ENCODE measurements at regions not wholly inside any gene's neighbourhood (a gene's known extent, or its start where the extent isn't known, plus 50 kb on each side); places are given as distances from the start of the nearest gene placed in this dataset.

DNA sequence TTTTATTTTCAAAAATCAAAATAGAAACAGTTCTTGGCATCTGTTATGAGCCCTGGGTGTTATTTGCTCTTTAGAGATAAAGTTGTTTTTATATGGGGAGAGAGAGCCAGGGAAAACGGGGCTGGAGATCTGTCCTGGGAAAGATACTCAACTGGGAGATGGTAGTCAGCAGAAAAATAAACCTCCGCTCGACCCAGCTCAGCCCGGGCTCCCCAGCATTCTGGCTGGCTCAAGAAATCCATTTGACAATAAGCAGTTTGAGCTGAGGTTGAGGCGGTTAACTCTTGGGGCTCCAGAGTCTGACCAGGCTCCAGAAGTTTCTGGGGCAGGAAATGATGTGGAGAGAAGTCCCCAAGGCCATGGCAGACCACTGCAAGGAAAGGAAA, 151.9 kb downstream of the IRX5 start:
- no peaks in the 10 kb centered on the region for H3K36me3 ChIP-seq (ENCODE audit: control insufficient read depth, insufficient read depth, low read length)
- no peak overlapping the region for H3K4me3 ChIP-seq (ENCODE audit: low read length)
- no peaks in the 10 kb centered on the region for H3K4me1 ChIP-seq (ENCODE audit: control insufficient read depth, insufficient read depth, low read length)
- no peaks in the 10 kb centered on the region for H3K27me3 ChIP-seq (ENCODE audit: control insufficient read depth, insufficient read depth, low read length)
- no peak for DNase-seq
- H3K9me3 ChIP-seq (ENCODE audit: control insufficient read depth, low read depth, low read length) = no peaks in the 10 kb centered on the region
- no peak overlapping the region for H3K27ac ChIP-seq (ENCODE audit: low read length)
- 0% methylated on average over 1 of the region's 5 CpGs for WGBS (ENCODE audit: insufficient coverage, low lambda C conversion rate)

- Histone ChIP-seq H3K4me3 (ENCODE audit: low read length) (no peak overlapping the region), H3K4me1 (ENCODE audit: control insufficient read depth, insufficient read depth, low read length) (no peaks in the 10 kb centered on the region), H3K27ac (ENCODE audit: low read length) (no peak overlapping the region), H3K36me3 (ENCODE audit: control insufficient read depth, insufficient read depth, low read length) (no peaks in the 10 kb centered on the region), H3K9me3 (ENCODE audit: control insufficient read depth, low read depth, low read length) (no peaks in the 10 kb centered on the region), H3K27me3 (ENCODE audit: control insufficient read depth, insufficient read depth, low read length) (no peaks in the 10 kb centered on the region)
- DNase-seq = no peak
- no CpG with 5 or more reads among the region's 5 CpGs for WGBS (ENCODE audit: insufficient coverage, low lambda C conversion rate)
These were observed 152.4 kb downstream of the IRX5 start for GRCh38 chr16:55083052-55083451.

DNA sequence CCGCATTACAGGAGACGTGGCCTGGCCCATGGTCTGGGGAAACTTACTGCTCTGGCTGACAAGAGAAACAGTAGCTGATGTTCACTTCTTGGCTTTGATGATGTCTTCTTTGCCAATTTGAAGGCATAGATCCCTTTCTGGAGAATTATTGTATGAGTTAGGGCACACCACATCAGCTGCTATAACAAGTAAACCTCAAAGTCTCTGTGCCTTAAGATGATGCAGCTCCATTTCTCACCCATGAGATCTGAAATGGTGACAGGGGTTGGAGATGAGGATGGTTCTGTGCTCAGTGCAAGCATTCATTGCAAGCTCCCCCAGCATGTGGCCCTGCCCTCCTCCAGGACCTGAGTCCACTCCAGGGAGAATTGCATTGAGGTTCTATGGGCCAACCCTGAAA, 157.4 kb downstream of the IRX5 start:
- Histone ChIP-seq H3K9me3 (ENCODE audit: control insufficient read depth, low read depth, low read length) (no peaks in the 10 kb centered on the region), H3K27ac (ENCODE audit: low read length) (no peak overlapping the region), H3K4me1 (ENCODE audit: control insufficient read depth, insufficient read depth, low read length) (no peaks in the 10 kb centered on the region), H3K27me3 (ENCODE audit: control insufficient read depth, insufficient read depth, low read length) (no peaks in the 10 kb centered on the region), H3K4me3 (ENCODE audit: low read length) (no peak overlapping the region), H3K36me3 (ENCODE audit: control insufficient read depth, insufficient read depth, low read length) (no peaks in the 10 kb centered on the region)
- no peak for DNase-seq
- no CpG with 5 or more reads among the region's 2 CpGs for WGBS (ENCODE audit: insufficient coverage, low lambda C conversion rate)

DNA sequence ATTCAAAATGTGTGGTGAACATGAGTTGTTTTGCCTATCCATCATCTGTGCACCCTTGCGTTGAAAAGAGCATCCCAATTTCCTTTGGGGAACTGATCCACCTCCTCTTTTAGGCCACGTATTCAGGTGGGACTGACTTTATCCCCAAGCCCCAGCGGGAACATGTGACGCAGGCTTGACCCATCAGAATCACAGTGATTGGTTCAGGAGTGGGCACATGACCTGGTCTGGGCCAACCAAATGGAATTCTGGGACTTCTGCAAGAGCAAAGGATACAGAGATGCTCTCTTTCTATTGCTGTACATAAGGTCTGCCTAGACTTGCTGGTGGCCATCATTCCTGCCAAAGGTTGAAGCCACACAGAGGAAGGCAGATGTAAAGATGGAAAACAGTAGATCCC, 158.9 kb downstream of the IRX5 start:
- Histone ChIP-seq H3K9me3 (ENCODE audit: control insufficient read depth, low read depth, low read length) (no peaks in the 10 kb centered on the region), H3K4me1 (ENCODE audit: control insufficient read depth, insufficient read depth, low read length) (no peaks in the 10 kb centered on the region), H3K36me3 (ENCODE audit: control insufficient read depth, insufficient read depth, low read length) (no peaks in the 10 kb centered on the region), H3K4me3 (ENCODE audit: low read length) (no peak overlapping the region), H3K27me3 (ENCODE audit: control insufficient read depth, insufficient read depth, low read length) (no peaks in the 10 kb centered on the region), H3K27ac (ENCODE audit: low read length) (no peak overlapping the region)
- WGBS (ENCODE audit: insufficient coverage, low lambda C conversion rate) = no CpG with 5 or more reads among the region's 4 CpGs
- no peak for DNase-seq

- Histone ChIP-seq H3K27me3 (ENCODE audit: control insufficient read depth, insufficient read depth, low read length) (no peaks in the 10 kb centered on the region), H3K36me3 (ENCODE audit: control insufficient read depth, insufficient read depth, low read length) (no peaks in the 10 kb centered on the region), H3K27ac (ENCODE audit: low read length) (no peak overlapping the region), H3K4me1 (ENCODE audit: control insufficient read depth, insufficient read depth, low read length) (no peaks in the 10 kb centered on the region), H3K9me3 (ENCODE audit: control insufficient read depth, low read depth, low read length) (no peaks in the 10 kb centered on the region), H3K4me3 (ENCODE audit: low read length) (no peak overlapping the region)
- DNase-seq = no peak
- no CpG with 5 or more reads among the region's 24 CpGs for WGBS (ENCODE audit: insufficient coverage, low lambda C conversion rate)
These were observed 160.7 kb downstream of the IRX5 start for GRCh38 chr16:55091213-55091870.

DNA sequence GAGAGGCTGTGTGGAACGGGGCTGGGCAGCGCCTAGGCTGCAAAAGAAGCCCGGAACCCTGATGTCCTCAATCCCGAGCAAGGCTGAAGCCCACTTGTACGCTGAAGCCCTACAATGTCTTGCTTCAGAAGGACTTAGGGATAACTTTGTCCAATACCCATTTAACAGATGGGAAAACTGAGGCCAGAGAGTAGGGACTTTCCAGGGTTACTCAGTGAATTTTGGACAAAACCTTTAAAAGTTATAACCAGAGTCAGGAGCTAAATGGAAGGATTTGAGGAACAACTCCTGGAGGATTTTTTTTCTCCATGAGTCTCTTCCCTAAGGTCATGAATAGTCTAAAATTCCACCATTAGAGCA, 161.2 kb downstream of the IRX5 start:
- Histone ChIP-seq H3K4me3 (ENCODE audit: low read length) (no peak overlapping the region), H3K27me3 (ENCODE audit: control insufficient read depth, insufficient read depth, low read length) (no peaks in the 10 kb centered on the region), H3K36me3 (ENCODE audit: control insufficient read depth, insufficient read depth, low read length) (no peaks in the 10 kb centered on the region), H3K4me1 (ENCODE audit: control insufficient read depth, insufficient read depth, low read length) (no peaks in the 10 kb centered on the region), H3K9me3 (ENCODE audit: control insufficient read depth, low read depth, low read length) (no peaks in the 10 kb centered on the region), H3K27ac (ENCODE audit: low read length) (no peak overlapping the region)
- no peak for DNase-seq
- WGBS (ENCODE audit: insufficient coverage, low lambda C conversion rate) = no CpG with 5 or more reads among the region's 5 CpGs

DNA sequence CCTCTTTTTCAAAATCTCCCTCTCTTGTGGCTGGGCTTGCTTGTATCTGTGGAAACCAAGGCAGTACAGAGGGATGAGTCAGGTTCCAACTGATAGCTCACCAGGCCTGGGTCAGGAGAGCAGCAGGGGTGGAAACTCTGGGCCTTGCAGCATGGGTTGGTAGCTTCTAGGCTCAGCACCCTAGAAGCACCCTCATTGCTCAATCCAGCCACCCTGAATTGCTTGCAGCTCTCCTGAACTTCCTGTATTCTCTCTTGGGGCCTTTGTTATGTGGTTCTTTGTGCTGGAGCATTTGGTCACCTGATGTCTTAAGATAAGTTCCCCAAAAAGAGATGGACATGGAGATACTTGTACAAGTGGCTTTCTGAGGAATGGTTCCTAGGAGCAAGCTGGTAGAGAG, 169.4 kb downstream of the IRX5 start:
- Histone ChIP-seq H3K27me3 (ENCODE audit: control insufficient read depth, insufficient read depth, low read length) (no peaks in the 10 kb centered on the region), H3K4me3 (ENCODE audit: low read length) (no peak overlapping the region), H3K36me3 (ENCODE audit: control insufficient read depth, insufficient read depth, low read length) (no peaks in the 10 kb centered on the region), H3K4me1 (ENCODE audit: control insufficient read depth, insufficient read depth, low read length) (no peaks in the 10 kb centered on the region), H3K27ac (ENCODE audit: low read length) (no peak overlapping the region), H3K9me3 (ENCODE audit: control insufficient read depth, low read depth, low read length) (no peaks in the 10 kb centered on the region)
- DNase-seq = no peak

- H3K9me3 ChIP-seq (ENCODE audit: control insufficient read depth, low read depth, low read length) = no peaks in the 10 kb centered on the region
- no peak for DNase-seq
- WGBS (ENCODE audit: insufficient coverage, low lambda C conversion rate) = no CpG with 5 or more reads among the region's 4 CpGs
These were observed 170.4 kb downstream of the IRX5 start for GRCh38 chr16:55101026-55101425.

DNA sequence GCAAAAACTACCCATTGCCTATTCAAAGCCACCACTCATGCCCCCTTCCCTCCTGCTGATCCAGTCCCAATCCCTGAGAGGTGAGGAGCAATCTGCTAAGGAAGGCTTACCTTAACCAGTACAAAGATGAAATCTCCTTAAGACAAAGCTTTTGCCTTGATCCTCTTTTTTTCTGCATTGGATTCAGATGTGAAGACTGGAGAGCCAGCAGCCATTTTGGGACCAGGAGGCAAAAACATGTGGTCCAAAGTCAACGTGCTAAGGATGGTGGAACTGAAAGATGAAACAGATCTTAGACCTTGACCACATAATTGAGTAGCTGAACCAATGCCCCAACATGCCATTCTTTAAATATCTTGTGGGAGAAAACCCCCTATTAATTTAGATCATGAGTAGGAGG, 171.4 kb downstream of the IRX5 start:
- H3K4me1 ChIP-seq (ENCODE audit: control insufficient read depth, insufficient read depth, low read length) = no peaks in the 10 kb centered on the region
- H3K4me3 ChIP-seq (ENCODE audit: low read length) = no peak overlapping the region
- no peak for DNase-seq
- H3K27me3 ChIP-seq (ENCODE audit: control insufficient read depth, insufficient read depth, low read length) = no peaks in the 10 kb centered on the region
- no peak overlapping the region for H3K27ac ChIP-seq (ENCODE audit: low read length)
- H3K9me3 ChIP-seq (ENCODE audit: control insufficient read depth, low read depth, low read length) = no peaks in the 10 kb centered on the region
- WGBS (ENCODE audit: insufficient coverage, low lambda C conversion rate) = no CpG with 5 or more reads among the region's 1 CpG
- no peaks in the 10 kb centered on the region for H3K36me3 ChIP-seq (ENCODE audit: control insufficient read depth, insufficient read depth, low read length)

More at GRCh38 chr16:55101026-55101425, 170.4 kb downstream of the IRX5 start:
- Histone ChIP-seq H3K27me3 (ENCODE audit: control insufficient read depth, insufficient read depth, low read length) (no peaks in the 10 kb centered on the region), H3K27ac (ENCODE audit: low read length) (no peak overlapping the region), H3K4me3 (ENCODE audit: low read length) (no peak overlapping the region), H3K4me1 (ENCODE audit: control insufficient read depth, insufficient read depth, low read length) (no peaks in the 10 kb centered on the region), H3K36me3 (ENCODE audit: control insufficient read depth, insufficient read depth, low read length) (no peaks in the 10 kb centered on the region)

- Histone ChIP-seq H3K36me3 (ENCODE audit: control insufficient read depth, insufficient read depth, low read length) (no peaks in the 10 kb centered on the region), H3K4me1 (ENCODE audit: control insufficient read depth, insufficient read depth, low read length) (no peaks in the 10 kb centered on the region), H3K27me3 (ENCODE audit: control insufficient read depth, insufficient read depth, low read length) (no peaks in the 10 kb centered on the region), H3K27ac (ENCODE audit: low read length) (no peak overlapping the region), H3K9me3 (ENCODE audit: control insufficient read depth, low read depth, low read length) (no peaks in the 10 kb centered on the region), H3K4me3 (ENCODE audit: low read length) (no peak overlapping the region)
- DNase-seq = no peak
- WGBS (ENCODE audit: insufficient coverage, low lambda C conversion rate) = no CpG with 5 or more reads among the region's 4 CpGs
These were observed 171.9 kb downstream of the IRX5 start for GRCh38 chr16:55102531-55102930.

- no peaks in the 10 kb centered on the region for H3K27me3 ChIP-seq (ENCODE audit: control insufficient read depth, insufficient read depth, low read length)
- H3K9me3 ChIP-seq (ENCODE audit: control insufficient read depth, low read depth, low read length) = no peaks in the 10 kb centered on the region
- H3K36me3 ChIP-seq (ENCODE audit: control insufficient read depth, insufficient read depth, low read length) = no peaks in the 10 kb centered on the region
- DNase-seq = peak in 1 of 2 donors; percentile 22
- no peak overlapping the region for H3K4me3 ChIP-seq (ENCODE audit: low read length)
- no peak overlapping the region for H3K27ac ChIP-seq (ENCODE audit: low read length)
- WGBS (ENCODE audit: insufficient coverage, low lambda C conversion rate) = no CpG with 5 or more reads among the region's 3 CpGs
- no peaks in the 10 kb centered on the region for H3K4me1 ChIP-seq (ENCODE audit: control insufficient read depth, insufficient read depth, low read length)
These were observed 177.2 kb downstream of the IRX5 start for GRCh38 chr16:55107851-55108250.
